PC-9 (cell line): ENCODE measurements at regions not wholly inside any gene's neighbourhood (a gene's known extent, or its start where the extent isn't known, plus 50 kb on each side); places are given as distances from the start of the nearest gene placed in this dataset.

ENCODE experiments used
- EZH2 ChIP-seq: fragments of 200-600 bp; sonication (generic); IDR thresholded peaks from 2 replicates; pipeline ENCODE4 v1.8.0; 2017; ENCODE audit warnings: antibody characterized with exemption, low read depth
- TF ChIP-seq, protein P1 (sequence below): fragments of 200-600 bp; sonication (generic); conservative IDR thresholded peaks from 2 replicates; pipeline ENCODE4 v1.6.1; 2017; ENCODE audit warnings: mixed run types, antibody characterized with exemption, mild to moderate bottlenecking, moderate library complexity

DNA sequence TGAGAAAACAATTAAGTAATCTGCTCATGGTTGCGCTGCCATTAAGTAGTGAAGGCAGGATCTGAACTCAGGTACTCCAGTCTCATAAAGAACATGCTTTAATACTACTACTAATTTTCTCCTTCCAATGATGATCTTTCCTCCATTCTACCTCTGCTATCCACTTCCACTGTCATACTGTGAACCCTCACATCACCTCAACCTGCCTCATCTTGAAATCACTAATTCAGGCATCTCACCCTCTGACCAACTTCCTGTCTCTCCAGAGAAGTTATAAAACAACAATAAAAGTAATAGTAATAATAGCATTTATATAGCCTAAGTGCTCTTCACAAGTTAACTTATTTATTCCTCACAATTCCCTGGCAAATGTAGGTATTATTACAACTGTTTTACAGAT, 57.1 kb upstream of the PSMA1 start:
- TF ChIP-seq EZH2: no peak
- TF ChIP-seq, protein P1, sequence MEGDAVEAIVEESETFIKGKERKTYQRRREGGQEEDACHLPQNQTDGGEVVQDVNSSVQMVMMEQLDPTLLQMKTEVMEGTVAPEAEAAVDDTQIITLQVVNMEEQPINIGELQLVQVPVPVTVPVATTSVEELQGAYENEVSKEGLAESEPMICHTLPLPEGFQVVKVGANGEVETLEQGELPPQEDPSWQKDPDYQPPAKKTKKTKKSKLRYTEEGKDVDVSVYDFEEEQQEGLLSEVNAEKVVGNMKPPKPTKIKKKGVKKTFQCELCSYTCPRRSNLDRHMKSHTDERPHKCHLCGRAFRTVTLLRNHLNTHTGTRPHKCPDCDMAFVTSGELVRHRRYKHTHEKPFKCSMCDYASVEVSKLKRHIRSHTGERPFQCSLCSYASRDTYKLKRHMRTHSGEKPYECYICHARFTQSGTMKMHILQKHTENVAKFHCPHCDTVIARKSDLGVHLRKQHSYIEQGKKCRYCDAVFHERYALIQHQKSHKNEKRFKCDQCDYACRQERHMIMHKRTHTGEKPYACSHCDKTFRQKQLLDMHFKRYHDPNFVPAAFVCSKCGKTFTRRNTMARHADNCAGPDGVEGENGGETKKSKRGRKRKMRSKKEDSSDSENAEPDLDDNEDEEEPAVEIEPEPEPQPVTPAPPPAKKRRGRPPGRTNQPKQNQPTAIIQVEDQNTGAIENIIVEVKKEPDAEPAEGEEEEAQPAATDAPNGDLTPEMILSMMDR: no peak
